GM12865 (cell line): ENCODE measurements at regions not wholly inside any gene's neighbourhood (a gene's known extent, or its start where the extent isn't known, plus 50 kb on each side); places are given as distances from the start of the nearest gene placed in this dataset.
A peak's percentile ranks its signal among the peaks of the same experiment; 100 is the strongest.

Source experiments
- DNase-seq: peaks from one replicate; pipeline ENCODE4 v3.0.0; 2010; ENCODE audit warnings: low read depth
- H3K4me3 ChIP-seq: 2 replicates; pipeline ENCODE4 v1.5.1; 2011; ENCODE audit warnings: mild to moderate bottlenecking, low read depth, low read length, control low read depth
- CTCF ChIP-seq: IDR thresholded peaks from 2 replicates; pipeline ENCODE4 v1.5.1; 2011; ENCODE audit warnings: low read length, control low read depth, low read depth, inconsistent platforms; ENCODE audit not compliant: insufficient read depth; ENCODE audit errors: missing control alignments

- no peak for TF ChIP-seq CTCF
- DNase-seq, result no peak
Observed at GRCh38 chr1:25006770-25007169, 76.7 kb upstream of the RUNX3 start.

GRCh38 chr1:25004355-25004754 is 74.3 kb upstream of the RUNX3 start:
- H3K4me3 ChIP-seq, result no peak overlapping the region
- no peak for DNase-seq
- TF ChIP-seq CTCF, result no peak

More at GRCh38 chr1:25006770-25007169, 76.7 kb upstream of the RUNX3 start:
- H3K4me3 ChIP-seq, result no peak overlapping the region

GRCh38 chr1:25003457-25004190 is 73.5 kb upstream of the RUNX3 start:
- no peak overlapping the region for H3K4me3 ChIP-seq
- DNase-seq, result no peak
- no peak for TF ChIP-seq CTCF

GRCh38 chr1:25003000-25003399 is 72.9 kb upstream of the RUNX3 start:
- TF ChIP-seq CTCF, result no peak
- DNase-seq, result no peak
- H3K4me3 ChIP-seq, result no peak overlapping the region

- no peak for TF ChIP-seq CTCF
- H3K4me3 ChIP-seq, result no peak overlapping the region
- peak; percentile 61 for DNase-seq
Observed at GRCh38 chr1:25001125-25001915, 71.2 kb upstream of the RUNX3 start.

GRCh38 chr1:24999906-25000305 is 69.8 kb upstream of the RUNX3 start:
- no peak for TF ChIP-seq CTCF
- no peak overlapping the region for H3K4me3 ChIP-seq
- no peak for DNase-seq
